DND-41 (cell line): ENCODE measurements at regions not wholly inside any gene's neighbourhood (a gene's known extent, or its start where the extent isn't known, plus 50 kb on each side); places are given as distances from the start of the nearest gene placed in this dataset.

Experiments used
- EZH2 ChIP-seq: IDR thresholded peaks from 3 replicates; pipeline ENCODE4 v1.6.1; 2012; ENCODE audit warnings: borderline replicate concordance, low read depth, mild to moderate bottlenecking, moderate library complexity, low read length, inconsistent platforms; ENCODE audit not compliant: severe bottlenecking
- TF ChIP-seq, protein P1 (sequence below): IDR thresholded peaks from 2 replicates; pipeline ENCODE4 v1.5.1; 2012; ENCODE audit warnings: borderline replicate concordance, low read length, moderate library complexity, mild to moderate bottlenecking; ENCODE audit not compliant: poor library complexity, severe bottlenecking; ENCODE audit errors: extremely low read depth

DNA sequence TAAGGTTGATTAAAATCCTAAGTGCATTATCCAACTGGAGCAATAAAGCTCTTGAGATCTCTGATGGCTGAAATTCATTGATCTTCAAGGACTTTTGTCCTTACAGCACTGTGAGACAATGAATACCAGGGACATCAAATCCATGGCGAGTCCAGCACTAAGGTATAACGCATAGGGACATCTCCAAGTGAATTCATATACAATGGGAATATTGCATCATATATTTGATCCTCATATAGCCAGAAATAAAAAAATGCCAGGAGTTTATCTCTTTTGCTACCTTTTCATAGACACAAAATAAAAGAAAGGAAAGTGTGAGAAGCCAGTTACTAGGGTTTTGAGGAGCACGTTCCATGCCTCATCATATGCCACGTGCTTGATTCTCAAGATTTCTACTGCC is 112.5 kb upstream of the CDH13 start:
- TF ChIP-seq, protein P1, sequence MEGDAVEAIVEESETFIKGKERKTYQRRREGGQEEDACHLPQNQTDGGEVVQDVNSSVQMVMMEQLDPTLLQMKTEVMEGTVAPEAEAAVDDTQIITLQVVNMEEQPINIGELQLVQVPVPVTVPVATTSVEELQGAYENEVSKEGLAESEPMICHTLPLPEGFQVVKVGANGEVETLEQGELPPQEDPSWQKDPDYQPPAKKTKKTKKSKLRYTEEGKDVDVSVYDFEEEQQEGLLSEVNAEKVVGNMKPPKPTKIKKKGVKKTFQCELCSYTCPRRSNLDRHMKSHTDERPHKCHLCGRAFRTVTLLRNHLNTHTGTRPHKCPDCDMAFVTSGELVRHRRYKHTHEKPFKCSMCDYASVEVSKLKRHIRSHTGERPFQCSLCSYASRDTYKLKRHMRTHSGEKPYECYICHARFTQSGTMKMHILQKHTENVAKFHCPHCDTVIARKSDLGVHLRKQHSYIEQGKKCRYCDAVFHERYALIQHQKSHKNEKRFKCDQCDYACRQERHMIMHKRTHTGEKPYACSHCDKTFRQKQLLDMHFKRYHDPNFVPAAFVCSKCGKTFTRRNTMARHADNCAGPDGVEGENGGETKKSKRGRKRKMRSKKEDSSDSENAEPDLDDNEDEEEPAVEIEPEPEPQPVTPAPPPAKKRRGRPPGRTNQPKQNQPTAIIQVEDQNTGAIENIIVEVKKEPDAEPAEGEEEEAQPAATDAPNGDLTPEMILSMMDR, result no peak
- no peak for TF ChIP-seq EZH2
